ENCODE measurements at regions not wholly inside any gene's neighbourhood (a gene's known extent, or its start where the extent isn't known, plus 50 kb on each side); places are given as distances from the start of the nearest gene placed in this dataset.

DNA sequence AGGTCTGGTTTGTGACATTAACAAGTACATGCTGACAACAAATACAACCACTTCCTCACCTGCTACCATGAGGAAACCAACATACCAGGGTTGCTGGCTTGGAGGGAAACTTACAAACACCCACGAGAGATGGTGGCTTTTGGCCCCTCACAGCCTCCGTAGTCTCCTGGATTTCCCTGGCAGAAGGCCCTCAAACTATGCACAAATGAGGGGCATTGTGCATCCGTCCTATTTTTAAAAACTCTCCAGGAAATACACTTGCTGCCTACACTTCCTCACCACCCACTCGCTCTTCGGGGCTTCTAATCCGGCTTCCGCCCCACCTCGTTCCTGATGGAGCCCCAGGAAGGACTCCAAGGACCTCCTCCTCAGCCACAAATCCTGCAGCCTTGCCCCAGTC lies 355.0 kb upstream of the GATB start:
- DNase-seq (ENCODE audit: low read depth in 2 of 2) = no peak

DNA sequence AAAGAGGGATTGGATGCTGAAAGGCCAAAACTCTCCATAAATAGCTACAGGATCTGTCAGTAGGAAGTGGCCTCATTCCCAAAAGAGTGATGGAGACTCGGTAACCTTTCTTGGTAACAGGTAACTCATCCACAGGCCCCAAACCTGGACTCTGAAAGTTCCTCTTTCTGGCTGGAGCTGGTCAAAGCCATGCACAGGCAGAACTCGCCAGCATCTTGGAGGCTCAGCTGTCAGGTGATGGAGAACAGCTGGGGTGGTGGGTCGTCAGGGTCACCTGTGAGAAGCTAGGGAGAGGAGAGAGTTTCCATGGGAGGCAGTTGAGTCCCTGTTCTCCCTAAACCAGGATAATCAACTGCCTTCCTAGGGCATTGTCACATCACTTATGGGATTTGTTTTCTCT lies 354.3 kb upstream of the GATB start:
- DNase-seq (ENCODE audit: low read depth in 2 of 2) = peak in 1 of 2 donors; percentile 26

DNA sequence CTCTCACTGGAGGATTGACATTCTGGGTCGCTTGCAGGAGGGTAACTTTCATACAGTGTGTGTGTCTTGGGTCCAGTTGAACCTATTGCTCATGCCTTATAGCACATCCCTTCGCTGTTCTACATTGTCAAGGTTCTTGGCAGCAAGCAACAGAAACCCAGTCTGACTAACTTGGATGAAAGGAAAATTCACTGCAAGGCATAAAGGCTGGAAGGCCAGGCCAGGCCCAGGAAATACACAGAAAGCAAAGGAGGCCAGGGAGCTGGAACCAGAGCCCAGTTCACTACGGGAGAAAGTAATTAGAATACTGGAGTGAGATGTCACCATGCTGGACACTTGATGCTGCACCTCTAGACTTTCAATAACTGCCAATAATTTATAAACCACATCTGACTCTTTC lies 353.8 kb upstream of the GATB start:
- DNase-seq (ENCODE audit: low read depth in 2 of 2) = no peak

DNA sequence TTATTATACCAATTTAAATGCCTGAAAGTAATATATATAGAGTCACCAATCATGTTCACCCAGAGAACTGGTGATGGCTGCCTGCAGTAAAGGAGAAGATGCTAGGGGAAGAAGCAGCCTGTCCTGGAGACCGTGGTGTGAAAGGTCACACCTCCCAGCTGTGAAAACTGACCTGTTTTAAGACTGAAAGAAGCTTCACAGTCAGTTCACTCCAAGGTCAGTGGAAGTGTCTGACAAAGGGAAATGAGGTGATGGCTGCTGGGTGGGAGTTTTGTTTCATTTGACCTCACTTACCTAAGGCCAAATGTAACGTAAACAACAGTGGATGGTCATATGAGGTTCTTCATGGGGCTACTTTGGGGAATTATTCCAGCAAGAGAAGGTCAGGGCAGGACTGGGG lies 352.1 kb upstream of the GATB start:
- no peak for DNase-seq (ENCODE audit: low read depth in 2 of 2)

DNA sequence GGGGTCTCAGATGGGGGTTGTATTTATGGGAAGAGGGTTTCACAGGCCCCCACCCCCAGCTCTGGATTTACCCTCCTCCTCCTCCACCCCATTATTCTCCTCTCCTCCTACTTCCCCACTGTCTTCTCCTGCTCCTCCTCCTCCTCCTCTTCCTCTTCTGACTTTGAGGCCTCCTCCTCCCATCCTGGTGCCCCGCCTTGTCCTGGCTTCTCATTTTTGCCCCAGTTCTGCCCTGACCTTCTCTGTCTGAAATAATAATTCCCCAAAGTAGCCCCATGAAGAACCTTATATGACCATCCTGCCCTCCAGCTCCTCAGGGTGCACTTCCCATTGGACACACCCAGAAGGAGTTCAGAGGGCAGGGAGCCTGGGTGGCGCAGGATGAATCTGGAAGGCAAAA lies 351.4 kb upstream of the GATB start:
- no peak for DNase-seq (ENCODE audit: low read depth in 2 of 2)

DNA sequence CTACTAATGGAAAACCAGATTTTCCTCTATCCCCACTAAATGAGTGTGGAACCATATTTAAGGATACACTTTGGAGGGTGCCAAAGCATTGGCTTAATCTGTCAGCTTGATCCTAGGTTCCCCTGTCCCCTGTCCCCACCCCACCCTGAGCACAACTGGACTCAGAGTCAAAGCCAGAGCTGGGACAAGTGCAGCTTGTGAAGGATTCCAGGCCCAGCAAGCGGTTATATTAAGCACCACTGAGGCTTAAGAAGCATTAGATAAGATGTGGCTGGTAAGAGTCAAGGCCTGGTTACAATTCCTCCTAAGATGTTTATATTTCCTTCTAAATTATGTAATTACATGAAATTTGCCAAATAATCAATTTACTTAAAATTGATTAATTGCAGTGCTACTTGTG lies 350.0 kb upstream of the GATB start:
- no peak for DNase-seq (ENCODE audit: low read depth in 2 of 2)

DNA sequence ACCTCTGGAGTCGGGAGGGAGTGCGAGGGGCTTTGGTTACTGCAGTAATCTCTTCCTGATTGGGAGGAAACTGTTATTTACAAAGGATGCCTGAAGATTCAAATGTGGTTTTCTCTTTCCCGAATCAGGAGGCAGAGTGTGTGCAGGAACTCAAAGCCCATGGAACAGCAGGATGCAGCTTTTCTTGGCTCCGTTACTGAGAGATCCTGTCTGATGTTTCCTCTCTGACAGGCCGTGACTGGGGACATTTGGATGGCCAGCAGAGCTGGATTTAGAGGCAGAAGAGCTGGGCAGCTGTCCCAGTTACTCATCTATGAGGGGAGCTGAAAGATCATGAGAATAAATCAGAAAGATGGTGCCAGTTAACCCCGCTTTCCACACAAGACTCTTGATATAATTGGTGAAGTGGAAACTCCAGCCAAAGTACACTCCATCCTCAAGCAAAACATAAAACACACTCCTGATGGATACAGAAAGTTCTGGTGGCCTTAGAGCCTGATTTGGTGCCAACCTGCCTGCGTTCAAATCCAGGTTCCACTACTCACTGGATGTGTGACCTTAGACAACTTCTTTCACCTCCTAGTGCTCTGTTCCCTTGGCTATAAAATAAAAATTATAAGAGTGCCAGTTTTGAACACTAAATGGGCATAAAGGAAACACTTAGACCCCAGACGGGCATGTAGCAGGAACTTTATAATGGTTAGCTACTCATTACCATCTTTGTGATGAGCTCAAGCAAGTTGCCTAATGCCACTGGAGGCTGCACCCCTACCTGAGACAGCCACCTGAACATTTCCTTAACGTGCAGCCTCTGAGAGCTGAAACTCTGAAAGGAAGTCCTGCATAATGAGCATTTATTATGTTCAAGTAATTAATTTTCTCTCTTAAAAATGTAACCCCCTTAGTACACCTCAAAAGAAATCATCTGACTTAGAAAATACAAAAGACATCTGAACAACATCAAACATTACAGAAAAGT lies 349.0 kb upstream of the GATB start:
- peak; percentile 91 to 96 for DNase-seq (ENCODE audit: low read depth in 2 of 2)

DNA sequence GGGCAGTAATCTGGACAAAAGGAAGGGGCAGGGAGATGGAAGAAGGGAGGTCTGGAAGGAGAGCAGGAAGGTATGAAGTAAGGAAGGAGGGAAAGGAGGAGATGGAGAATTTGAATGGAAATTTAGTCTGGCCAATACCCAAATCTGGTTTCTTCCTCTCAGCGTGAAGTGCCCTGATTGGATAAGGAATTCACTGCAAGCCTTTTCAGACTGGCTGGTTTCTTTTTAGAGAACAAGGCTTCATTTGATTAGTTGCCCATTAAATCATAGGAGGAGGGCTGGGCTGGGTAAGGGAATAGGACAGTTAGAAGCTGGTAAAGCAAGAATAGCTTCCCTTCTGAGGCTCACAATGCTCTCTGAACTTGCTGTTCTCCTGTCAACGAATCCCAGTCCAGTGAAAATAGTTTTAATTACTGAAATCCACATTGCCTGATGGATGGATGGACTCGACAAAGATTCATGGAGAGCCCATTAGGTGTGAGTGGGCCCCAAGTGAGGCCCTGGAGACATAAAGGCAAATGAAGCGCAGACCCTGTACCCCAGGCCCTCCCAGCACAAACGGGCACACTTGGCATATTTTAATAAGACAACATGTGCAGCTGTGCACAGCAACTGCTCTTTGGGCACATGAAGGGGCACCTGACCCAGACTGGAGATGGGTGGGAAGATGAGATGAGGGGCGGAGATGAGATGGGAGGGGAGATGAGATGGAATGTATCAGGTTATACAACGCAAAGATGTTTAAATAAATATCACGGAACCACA lies 347.1 kb upstream of the GATB start:
- no peak for DNase-seq (ENCODE audit: low read depth in 2 of 2)

DNA sequence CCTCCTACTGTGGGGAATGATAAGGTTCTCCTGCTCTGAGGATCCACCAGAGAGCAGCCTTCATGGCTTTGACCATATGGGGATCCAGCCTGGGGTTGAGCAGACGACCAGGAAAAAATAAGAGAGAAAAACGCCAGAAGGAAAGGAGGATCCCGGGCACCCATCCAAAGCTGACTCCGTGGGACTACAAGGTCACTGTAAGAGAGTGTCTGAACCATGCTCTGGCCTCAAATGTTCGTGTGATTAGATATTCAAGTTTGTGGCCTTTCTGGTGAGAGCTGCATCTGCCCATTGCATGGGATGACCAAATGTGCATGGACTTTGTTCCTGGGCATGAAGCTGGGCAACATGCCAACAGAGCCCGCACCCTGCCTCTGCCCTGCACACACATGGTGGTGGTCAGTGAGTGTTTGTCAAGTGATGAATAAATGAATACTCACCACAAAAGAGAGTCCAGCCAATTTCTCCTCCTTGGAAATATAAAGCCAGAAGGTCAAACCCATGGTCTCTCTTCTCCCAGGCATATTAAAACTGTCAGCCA lies 346.0 kb upstream of the GATB start:
- DNase-seq (ENCODE audit: low read depth in 2 of 2) = peak; percentile 14 to 18

DNA sequence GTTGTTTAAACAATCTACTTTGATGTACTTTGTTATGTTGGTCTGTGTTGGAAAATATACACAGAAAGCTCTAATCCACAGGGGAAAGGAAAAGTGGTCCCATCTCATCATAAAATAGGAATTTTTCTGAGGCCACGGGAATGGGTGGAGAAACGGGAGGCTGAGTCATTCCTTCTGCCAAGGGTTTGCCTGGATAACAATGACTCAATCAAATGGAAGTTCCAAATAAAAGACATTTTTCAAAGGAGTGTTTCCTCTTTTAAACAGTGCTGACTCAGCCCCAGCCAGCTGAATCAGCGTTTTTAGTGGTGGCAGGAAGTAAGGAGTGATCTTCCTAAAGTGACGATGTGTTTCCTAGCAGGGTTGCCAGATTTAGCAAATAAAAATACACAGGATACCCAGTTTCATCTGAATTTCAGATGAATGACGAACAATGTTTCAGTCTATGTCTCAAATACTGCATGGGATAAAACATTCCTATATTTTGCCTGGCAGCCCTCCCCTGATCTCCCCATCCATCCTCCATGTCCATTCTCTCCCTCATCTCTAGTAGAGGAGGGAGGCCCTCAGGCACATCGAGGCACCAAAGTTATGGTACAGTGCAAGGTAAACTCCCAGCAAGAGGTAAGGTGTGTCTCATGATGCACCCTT lies 345.4 kb upstream of the GATB start:
- peak; percentile 94 to 95 for DNase-seq (ENCODE audit: low read depth in 2 of 2)

DNA sequence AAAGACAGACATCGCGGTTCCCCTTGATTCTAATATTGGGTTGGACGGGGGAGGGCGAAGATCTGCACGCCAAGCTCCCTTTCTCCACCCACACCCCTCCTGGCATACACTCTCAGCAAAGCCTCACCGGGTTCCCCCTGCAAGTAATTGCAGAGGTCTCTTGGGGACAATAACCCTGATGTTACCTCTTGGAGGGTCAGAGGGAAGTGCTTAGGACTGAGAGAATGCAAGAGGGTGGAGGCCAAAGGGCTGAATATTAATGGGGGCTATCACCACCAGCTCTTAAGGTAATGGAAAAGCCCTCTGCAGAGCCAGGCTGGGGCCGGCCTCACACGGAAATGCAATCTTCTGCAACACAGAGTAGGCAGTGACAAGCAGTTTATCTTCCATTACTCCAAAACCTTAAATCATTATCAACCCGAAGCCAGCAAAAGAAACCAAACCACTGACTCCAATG lies 344.1 kb upstream of the GATB start:
- no peak for DNase-seq (ENCODE audit: low read depth in 2 of 2)

DNA sequence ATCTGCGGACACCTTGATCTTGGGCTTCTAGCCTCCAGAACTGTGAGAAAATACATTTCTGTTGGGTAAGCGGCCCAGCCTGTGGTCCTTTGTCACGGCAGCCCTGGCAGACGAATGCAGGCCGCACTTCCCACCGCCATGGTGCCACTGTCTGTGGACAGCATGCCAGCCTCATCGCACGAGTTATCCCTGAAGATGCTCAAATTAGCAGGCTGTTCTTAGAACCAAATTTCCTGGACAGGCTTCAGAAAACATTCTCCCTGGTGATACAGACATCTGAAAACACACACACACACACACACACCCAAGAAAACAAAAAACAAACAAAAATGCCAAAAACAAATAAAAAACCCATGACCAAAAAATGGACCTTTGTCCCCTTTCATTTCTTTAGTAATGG lies 343.5 kb upstream of the GATB start:
- DNase-seq (ENCODE audit: low read depth in 2 of 2) = no peak

DNA sequence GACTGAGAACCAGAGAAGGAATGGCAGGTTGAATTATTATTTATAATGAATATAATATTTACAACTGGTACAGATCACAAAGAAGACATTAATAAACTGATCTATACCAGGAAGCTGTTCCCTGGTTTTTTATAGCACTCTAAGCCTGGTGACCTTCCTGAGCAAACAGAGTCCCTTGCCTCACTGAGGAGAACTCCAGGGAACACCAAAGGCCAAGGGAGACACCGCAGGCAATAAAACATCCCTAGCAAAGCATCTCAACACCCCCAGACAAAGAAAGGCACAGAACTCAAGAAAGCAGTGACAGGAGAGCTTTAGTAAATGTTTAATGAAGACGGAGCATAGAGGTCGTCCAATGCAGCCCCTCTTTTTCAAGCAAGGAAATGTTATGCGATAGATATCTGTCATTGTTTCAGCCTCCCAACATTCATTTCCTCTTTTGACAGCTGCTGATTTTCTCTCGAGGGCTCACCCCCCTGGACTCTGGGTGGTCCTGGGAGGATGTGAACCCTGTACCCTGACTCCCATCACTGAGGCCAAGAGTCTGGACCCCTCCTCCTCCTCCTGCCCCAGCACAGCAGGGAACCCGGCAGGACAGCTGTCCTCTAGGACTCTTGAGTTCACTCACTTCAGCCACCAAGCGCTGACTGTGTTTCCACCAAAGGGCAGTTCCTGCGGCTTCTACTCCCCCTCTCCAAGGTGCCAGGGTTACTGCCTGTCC lies 342.5 kb upstream of the GATB start:
- DNase-seq (ENCODE audit: low read depth in 2 of 2) = no peak

DNA sequence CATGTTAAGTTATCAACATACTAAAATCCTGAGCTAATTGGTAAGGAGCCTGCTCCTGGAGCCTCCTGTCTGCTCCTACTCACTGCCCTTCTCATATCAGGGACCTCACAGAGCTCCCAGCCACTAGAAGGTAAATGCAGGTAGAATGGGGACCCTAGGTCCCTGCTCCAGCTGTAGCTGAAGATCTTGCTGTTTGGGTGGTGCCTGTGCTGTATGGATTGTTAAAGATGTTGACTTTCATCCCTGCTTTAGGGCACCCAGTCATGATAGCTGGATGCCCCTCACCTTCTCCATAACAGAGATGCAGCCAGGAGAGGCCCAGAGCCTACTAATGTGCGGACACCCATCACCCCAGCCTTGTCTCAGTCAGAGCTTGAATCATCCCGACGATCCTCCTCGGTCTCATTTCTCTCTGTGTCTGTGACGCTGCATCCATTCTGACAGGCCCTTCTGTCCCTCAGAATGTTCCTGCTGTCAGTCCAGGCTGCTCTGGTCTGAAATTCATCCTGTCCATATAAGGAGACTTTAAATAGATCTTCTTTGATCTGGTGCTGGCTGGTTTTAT lies 341.7 kb upstream of the GATB start:
- no peak for DNase-seq (ENCODE audit: low read depth in 2 of 2)

DNA sequence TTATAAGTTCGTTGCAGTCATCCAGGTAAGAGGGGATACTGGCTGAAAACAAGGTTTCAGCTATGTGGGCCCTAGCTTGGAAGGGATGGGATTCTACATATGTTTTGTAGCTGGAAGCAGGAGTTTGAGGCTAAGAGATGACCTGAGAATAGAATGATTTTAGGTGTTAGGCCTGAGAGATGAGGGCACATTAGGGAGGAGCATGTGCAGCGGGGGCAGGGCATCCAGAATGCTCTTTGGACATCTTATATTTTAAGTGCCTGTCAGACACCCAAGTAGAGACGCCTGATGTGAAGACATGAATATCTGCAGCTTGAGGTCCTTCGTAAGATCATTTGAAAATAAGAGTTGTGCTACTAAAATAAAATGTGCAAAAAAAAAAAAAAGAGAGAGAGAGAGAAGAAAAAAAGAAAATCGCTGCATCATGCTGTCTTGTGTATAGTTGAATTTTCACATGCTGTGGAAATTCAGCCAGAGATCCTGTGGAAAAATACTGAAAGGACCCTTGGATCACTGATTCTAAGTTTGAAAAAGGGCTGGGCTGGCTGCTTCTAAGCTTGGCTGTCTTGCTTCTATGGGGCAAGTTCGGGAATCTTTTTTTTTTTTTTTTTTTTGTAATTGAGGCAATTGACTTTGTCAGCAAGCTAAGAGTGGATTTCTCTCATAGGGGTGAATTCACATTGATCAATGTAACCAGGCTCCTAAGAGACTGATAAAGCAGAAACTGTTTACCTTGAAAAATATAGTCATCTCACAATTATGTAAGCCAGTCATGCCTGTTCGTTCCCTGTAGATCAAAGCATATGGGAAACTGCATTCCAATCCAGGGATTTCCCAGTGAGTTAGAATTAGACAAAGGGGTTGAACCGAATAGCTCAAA lies 341.0 kb upstream of the GATB start:
- DNase-seq (ENCODE audit: low read depth in 2 of 2) = peak in 1 of 2 donors; percentile 42

DNA sequence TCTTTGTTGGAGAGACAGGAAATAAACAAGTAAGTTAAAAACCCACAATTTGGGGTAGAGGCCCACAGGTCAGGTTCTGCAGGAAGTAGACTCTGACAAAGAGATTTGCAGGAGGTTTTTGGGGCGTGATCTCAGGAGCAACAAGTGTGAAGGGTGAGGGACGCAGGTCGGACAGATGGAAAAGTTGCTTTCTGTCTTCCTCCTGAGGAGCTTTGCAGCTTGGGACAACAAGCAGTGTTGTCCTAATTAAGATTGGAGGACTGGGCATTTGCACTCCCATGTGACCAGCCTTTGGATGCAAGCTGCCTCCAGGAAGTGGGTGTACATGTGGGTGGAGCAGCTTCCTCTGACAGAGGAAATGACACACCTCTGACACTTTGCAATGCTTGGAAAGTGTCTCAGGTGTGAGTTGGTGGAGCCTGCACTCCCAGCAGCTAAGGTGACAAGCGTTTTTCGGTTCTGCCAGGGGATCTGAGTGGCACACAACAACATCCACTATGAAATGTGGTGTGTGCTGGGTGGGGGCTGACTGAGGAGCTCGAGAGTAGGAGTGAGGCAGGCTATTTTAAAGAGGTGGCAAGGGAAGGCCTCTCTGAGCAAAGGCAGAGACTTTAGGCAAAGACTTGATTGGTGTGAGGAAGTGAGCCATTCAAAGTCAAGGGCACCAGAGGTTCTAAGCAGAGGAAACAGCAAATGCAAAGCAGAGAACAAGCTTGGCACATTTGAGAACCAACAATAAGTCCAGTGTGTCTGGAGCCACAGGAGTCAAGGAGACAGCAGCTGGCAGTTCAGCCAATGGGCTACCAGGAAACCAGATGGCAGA lies 339.8 kb upstream of the GATB start:
- DNase-seq (ENCODE audit: low read depth in 2 of 2) = peak; percentile 42 to 63

DNA sequence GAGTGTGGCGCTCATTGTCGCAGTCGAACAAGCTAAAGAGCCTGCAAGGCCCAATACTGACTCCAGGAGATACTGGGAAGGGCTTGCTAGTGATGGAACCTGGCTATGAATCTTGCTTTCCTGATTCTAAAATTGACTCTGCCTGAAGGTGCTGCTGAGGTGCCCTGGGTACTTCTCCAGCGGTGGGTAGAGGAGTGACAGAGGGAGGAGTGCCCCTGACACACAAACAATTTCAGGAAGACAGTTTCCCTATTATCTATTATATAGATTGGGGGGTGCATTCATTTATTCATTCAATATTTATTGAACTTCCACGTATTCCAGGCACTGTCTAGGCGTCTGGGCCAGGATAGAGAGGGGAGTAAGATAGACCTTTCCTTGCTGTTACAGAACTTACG lies 339.2 kb upstream of the GATB start:
- DNase-seq (ENCODE audit: low read depth in 2 of 2) = no peak

DNA sequence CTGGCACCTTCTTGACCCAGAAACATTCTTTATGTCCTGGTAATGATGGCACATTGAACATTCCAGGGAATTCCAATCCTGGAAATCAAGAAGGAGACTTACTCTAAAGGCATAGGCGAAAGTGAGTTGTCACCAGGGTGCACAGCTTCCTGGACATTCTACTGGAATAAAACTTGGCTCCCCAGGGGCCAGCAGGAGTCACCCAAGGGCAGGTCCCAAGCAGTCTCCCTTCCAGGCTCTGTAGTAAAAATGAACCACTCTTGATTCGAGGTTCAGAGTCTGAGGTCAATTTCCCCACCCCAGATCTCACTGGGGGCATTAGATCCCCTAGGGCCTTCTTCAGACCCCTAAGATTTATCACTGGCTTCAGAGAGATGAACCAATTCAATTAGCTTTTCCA lies 338.7 kb upstream of the GATB start:
- DNase-seq (ENCODE audit: low read depth in 2 of 2) = peak in 1 of 2 donors; percentile 12

DNA sequence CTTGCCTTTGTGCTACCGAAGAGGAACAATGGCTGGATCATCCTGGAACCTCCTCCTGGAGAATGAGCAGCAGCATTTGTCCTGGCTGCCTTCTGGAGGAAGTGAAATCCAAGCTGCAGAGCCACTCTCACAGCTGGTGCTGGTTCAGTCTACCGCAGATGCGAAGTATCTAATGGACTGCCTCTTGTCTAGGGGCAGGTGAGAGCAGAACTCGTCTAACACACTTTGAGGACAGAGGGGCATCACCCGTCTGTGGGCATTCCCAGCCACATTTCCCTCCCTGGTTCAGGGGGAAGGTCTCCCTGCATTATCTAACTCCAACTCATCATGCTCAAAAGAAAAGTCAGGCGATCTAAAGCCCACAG lies 338.2 kb upstream of the GATB start:
- DNase-seq (ENCODE audit: low read depth in 2 of 2) = no peak
